HG02763 (cell line): ENCODE measurements at regions not wholly inside any gene's neighbourhood (a gene's known extent, or its start where the extent isn't known, plus 50 kb on each side); places are given as distances from the start of the nearest gene placed in this dataset.
"Not testable (repeated sequence)": the region's sequence is repeated elsewhere in the genome, so short reads cannot be mapped to it uniquely, and the experiment has no call there.

Experiments used
- ATAC-seq: cut with Tn5 transposase; IDR thresholded peaks from one replicate; pipeline ENCODE4 v1.9.1; 2021; ENCODE audit warnings: mild to moderate bottlenecking, moderate library complexity; ENCODE audit not compliant: unreplicated experiment

- no peak for ATAC-seq
Observed at GRCh38 chr13:65112123-65112522, 2118.0 kb downstream of the PCDH9 start.

GRCh38 chr13:65111223-65111622, 2118.9 kb downstream of the PCDH9 start:
- no peak for ATAC-seq

GRCh38 chr13:65104436-65104835, 2125.7 kb downstream of the PCDH9 start:
- not testable (repeated sequence) for ATAC-seq

- ATAC-seq = no peak
Observed at GRCh38 chr13:65103351-65103750, 2126.8 kb downstream of the PCDH9 start.

GRCh38 chr13:65095161-65096082, 2134.7 kb downstream of the PCDH9 start:
- ATAC-seq = no peak

- ATAC-seq = no peak
Observed at GRCh38 chr13:65093357-65093756, 2136.8 kb downstream of the PCDH9 start.

GRCh38 chr13:65091031-65091430, 2139.1 kb downstream of the PCDH9 start:
- ATAC-seq = no peak

GRCh38 chr13:65090186-65090585, 2139.9 kb downstream of the PCDH9 start:
- ATAC-seq = no peak

- ATAC-seq = no peak
Observed at GRCh38 chr13:65088906-65089305, 2141.2 kb downstream of the PCDH9 start.

GRCh38 chr13:65085977-65086376, 2144.2 kb downstream of the PCDH9 start:
- ATAC-seq = no peak

- no peak for ATAC-seq
Observed at GRCh38 chr13:65074248-65074647, 2155.9 kb downstream of the PCDH9 start.

- no peak for ATAC-seq
Observed at GRCh38 chr13:65064967-65065366, 2165.2 kb downstream of the PCDH9 start.

- no peak for ATAC-seq
Observed at GRCh38 chr13:65063753-65064152, 2166.4 kb downstream of the PCDH9 start.

- no peak for ATAC-seq
Observed at GRCh38 chr13:65057986-65058385, 2172.2 kb downstream of the PCDH9 start.

GRCh38 chr13:65054277-65054676, 2175.9 kb downstream of the PCDH9 start:
- ATAC-seq = no peak

- ATAC-seq = no peak
Observed at GRCh38 chr13:65036999-65037398, 2193.1 kb downstream of the PCDH9 start.

GRCh38 chr13:65035302-65035701, 2194.8 kb downstream of the PCDH9 start:
- ATAC-seq = no peak

GRCh38 chr13:65034266-65034665, 2195.9 kb downstream of the PCDH9 start:
- ATAC-seq = no peak

- ATAC-seq = no peak
Observed at GRCh38 chr13:65032825-65033224, 2197.3 kb downstream of the PCDH9 start.

- ATAC-seq = no peak
Observed at GRCh38 chr13:65028101-65028500, 2202.0 kb downstream of the PCDH9 start.

GRCh38 chr13:65026505-65026904, 2203.6 kb downstream of the PCDH9 start:
- ATAC-seq = no peak

- ATAC-seq = no peak
Observed at GRCh38 chr13:65011378-65011777, 2218.8 kb downstream of the PCDH9 start.

- no peak for ATAC-seq
Observed at GRCh38 chr13:64997438-64997837, 2232.7 kb downstream of the PCDH9 start.
